Liver (tissue), 8 donors: ENCODE measurements at regions not wholly inside any gene's neighbourhood (a gene's known extent, or its start where the extent isn't known, plus 50 kb on each side); places are given as distances from the start of the nearest gene placed in this dataset.

ENCODE experiments used
- DNase-seq: peaks from one replicate; pipeline ENCODE4 v3.0.0-alpha.2; 2017; ENCODE audit warnings: low spot score
- H3K27ac ChIP-seq, 2 donors: one replicate each; pipeline ENCODE4 v1.7.0; 2013; ENCODE audit warnings: inconsistent platforms in 2 of 2, low read length in 2 of 2, control low read depth in 1 of 2, low read depth in 1 of 2, mild to moderate bottlenecking in 1 of 2
- H3K27me3 ChIP-seq, 4 donors: one replicate each; pipeline versions ENCODE4 v1.6.1 to v1.7.0; 2013; ENCODE audit warnings: low read length in 3 of 4, inconsistent platforms in 1 of 4, mild to moderate bottlenecking in 1 of 4, moderate library complexity in 1 of 4; ENCODE audit not compliant: control insufficient read depth in 4 of 4, insufficient read depth in 4 of 4
- H3K36me3 ChIP-seq, 4 donors: one replicate each; pipeline versions ENCODE4 v1.6.1 to v1.7.0; 2013; ENCODE audit warnings: low read length in 3 of 4, mild to moderate bottlenecking in 3 of 4, low read depth in 1 of 4, moderate library complexity in 1 of 4; ENCODE audit not compliant: control insufficient read depth in 4 of 4, insufficient read depth in 3 of 4
- H3K4me1 ChIP-seq, 4 donors: one replicate each; pipeline versions ENCODE4 v1.6.1 to v1.7.0; 2013; ENCODE audit warnings: low read length in 3 of 4, mild to moderate bottlenecking in 3 of 4, moderate library complexity in 1 of 4; ENCODE audit not compliant: control insufficient read depth in 4 of 4, insufficient read depth in 4 of 4
- H3K4me3 ChIP-seq, 3 donors: one replicate each; pipeline versions ENCODE4 v1.6.1 to v1.7.0; 2013; ENCODE audit warnings: low read length in 3 of 3, control low read depth in 1 of 3, low read depth in 1 of 3, mild to moderate bottlenecking in 1 of 3
- H3K9ac ChIP-seq, 2 donors: one replicate each; pipeline ENCODE4 v1.7.0; 2013; ENCODE audit warnings: low read length in 2 of 2, mild to moderate bottlenecking in 2 of 2, moderate library complexity in 2 of 2, control low read depth in 1 of 2, low read depth in 1 of 2
- H3K9me3 ChIP-seq, 4 donors: one replicate each; pipeline versions ENCODE4 v1.6.1 to v1.7.0; 2013; ENCODE audit warnings: low read length in 3 of 4; ENCODE audit not compliant: control insufficient read depth in 4 of 4
- CTCF ChIP-seq: fragments of 150-350 bp; IDR thresholded peaks from 2 replicates; pipeline ENCODE4 v1.5.1; 2017; ENCODE audit warnings: improper control_type of control experiment, low read depth, low read length; ENCODE audit not compliant: missing input control
- EGR1 ChIP-seq, 2 donors: IDR thresholded peaks; 2 replicates each; pipeline ENCODE4 v1.6.1; 2016 to 2018; ENCODE audit warnings: antibody characterized with exemption in 2 of 2, low read depth in 2 of 2
- FOXA1 ChIP-seq: IDR thresholded peaks from 2 replicates; pipeline ENCODE4 v1.6.1; 2016; ENCODE audit warnings: antibody characterized with exemption
- FOXA2 ChIP-seq: IDR thresholded peaks from 2 replicates; pipeline ENCODE4 v1.6.1; 2016; ENCODE audit warnings: antibody characterized with exemption
- GABPA ChIP-seq, 2 donors: IDR thresholded peaks in 1 of 2; conservative IDR thresholded peaks in 1 of 2; 2 replicates each; pipeline ENCODE4 v1.6.1; 2016; ENCODE audit warnings: antibody characterized with exemption in 2 of 2, mild to moderate bottlenecking in 1 of 2, moderate library complexity in 1 of 2
- HNF4A ChIP-seq, 2 donors: conservative IDR thresholded peaks; 2 replicates each; pipeline ENCODE4 v1.6.1; 2016; ENCODE audit warnings: antibody characterized with exemption in 2 of 2, mild to moderate bottlenecking in 2 of 2
- HNF4G ChIP-seq: IDR thresholded peaks from 2 replicates; pipeline ENCODE4 v1.6.1; 2016; ENCODE audit warnings: antibody characterized with exemption
- JUND ChIP-seq, 2 donors: IDR thresholded peaks; 2 replicates each; pipeline ENCODE4 v1.6.1; 2016; ENCODE audit warnings: antibody characterized with exemption in 2 of 2
- MAX ChIP-seq: IDR thresholded peaks from 2 replicates; pipeline ENCODE4 v1.6.1; 2016; ENCODE audit warnings: antibody characterized with exemption
- NR2F2 ChIP-seq: IDR thresholded peaks from 2 replicates; pipeline ENCODE4 v1.6.1; 2016; ENCODE audit warnings: antibody characterized with exemption
- RAD21 ChIP-seq, 2 donors: IDR thresholded peaks; 2 replicates each; pipeline ENCODE4 v1.6.1; 2016; ENCODE audit warnings: antibody characterized with exemption in 2 of 2, mild to moderate bottlenecking in 2 of 2
- RXRA ChIP-seq, 2 donors: IDR thresholded peaks; 2 replicates each; pipeline ENCODE4 v1.6.1; 2017 to 2018; ENCODE audit warnings: antibody characterized with exemption in 2 of 2, mild to moderate bottlenecking in 1 of 2
- SP1 ChIP-seq: IDR thresholded peaks from 2 replicates; pipeline ENCODE4 v1.6.1; 2018; ENCODE audit warnings: antibody characterized with exemption, mild to moderate bottlenecking
- TAF1 ChIP-seq: conservative IDR thresholded peaks from 2 replicates; pipeline ENCODE4 v1.6.1; 2016; ENCODE audit warnings: antibody characterized with exemption, mild to moderate bottlenecking
- YY1 ChIP-seq: IDR thresholded peaks from 2 replicates; pipeline ENCODE4 v1.6.1; 2016; ENCODE audit warnings: antibody characterized with exemption, mild to moderate bottlenecking
- WGBS: extraction: QIAGEN DNeasy Blood & Tissue Kit; methylation state at CpG from one replicate; pipeline ENCODE4 v1.1.7; 2013; 5-methylcytosine and 5-hydroxymethylcytosine counted together
- TF ChIP-seq, protein P1 (sequence below): IDR thresholded peaks from 2 replicates; pipeline ENCODE4 v1.6.1; 2016; ENCODE audit warnings: antibody characterized with exemption
- TF ChIP-seq, protein P2 (sequence below): IDR thresholded peaks from 2 replicates; pipeline ENCODE4 v1.6.1; 2016; ENCODE audit warnings: antibody characterized with exemption
- TF ChIP-seq, protein P3 (sequence below): IDR thresholded peaks from 2 replicates; pipeline ENCODE4 v1.6.1; 2016; ENCODE audit warnings: antibody characterized with exemption, mild to moderate bottlenecking
- donor health status: healthy.
- donor health status: healthy.
- donor health status: healthy.
- donor health status: healthy.
- donor health status: healthy.

DNA sequence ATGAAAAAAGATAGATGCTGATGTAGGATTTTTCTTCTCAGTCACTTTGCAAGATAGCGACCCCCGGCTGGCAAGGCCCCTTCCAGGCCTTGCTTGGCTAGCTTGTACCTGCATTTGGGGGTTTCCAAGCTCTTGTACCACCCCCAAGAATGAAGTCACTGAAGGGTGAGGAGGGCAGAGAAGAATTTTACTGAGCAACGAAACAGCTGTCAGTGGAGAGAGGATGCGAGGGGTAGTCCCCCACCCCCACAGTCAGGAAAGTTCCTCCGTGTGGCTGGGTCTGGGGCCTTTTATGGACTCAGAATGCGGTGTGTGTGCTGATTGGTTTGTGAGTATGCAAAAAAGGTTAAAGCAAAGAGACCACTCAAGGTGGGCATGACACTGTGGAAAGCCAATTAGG lies 382.0 kb downstream of the GPD2 start:
- no peak overlapping the region for H3K27ac ChIP-seq
- no peaks in the 10 kb centered on the region for H3K4me1 ChIP-seq
- TF ChIP-seq YY1 (no peak), RAD21 (IDR thresholded peaks at IDR 0.05) (no peak), HNF4A (conservative IDR thresholded peaks at IDR 0.05) (no peak), RXRA (IDR thresholded peaks at IDR 0.05) (no peak), NR2F2 (no peak), GABPA (IDR thresholded peaks at IDR 0.05 in 1 of 2, conservative IDR thresholded peaks at IDR 0.05 in 1 of 2) (no peak), EGR1 (IDR thresholded peaks at IDR 0.05; ENCODE audit: low read depth in 2 of 2) (no peak), FOXA1 (no peak), HNF4G (no peak), JUND (IDR thresholded peaks at IDR 0.05) (no peak), SP1 (no peak), FOXA2 (no peak), CTCF (no peak), MAX (no peak), TAF1 (no peak)
- TF ChIP-seq, protein P1, sequence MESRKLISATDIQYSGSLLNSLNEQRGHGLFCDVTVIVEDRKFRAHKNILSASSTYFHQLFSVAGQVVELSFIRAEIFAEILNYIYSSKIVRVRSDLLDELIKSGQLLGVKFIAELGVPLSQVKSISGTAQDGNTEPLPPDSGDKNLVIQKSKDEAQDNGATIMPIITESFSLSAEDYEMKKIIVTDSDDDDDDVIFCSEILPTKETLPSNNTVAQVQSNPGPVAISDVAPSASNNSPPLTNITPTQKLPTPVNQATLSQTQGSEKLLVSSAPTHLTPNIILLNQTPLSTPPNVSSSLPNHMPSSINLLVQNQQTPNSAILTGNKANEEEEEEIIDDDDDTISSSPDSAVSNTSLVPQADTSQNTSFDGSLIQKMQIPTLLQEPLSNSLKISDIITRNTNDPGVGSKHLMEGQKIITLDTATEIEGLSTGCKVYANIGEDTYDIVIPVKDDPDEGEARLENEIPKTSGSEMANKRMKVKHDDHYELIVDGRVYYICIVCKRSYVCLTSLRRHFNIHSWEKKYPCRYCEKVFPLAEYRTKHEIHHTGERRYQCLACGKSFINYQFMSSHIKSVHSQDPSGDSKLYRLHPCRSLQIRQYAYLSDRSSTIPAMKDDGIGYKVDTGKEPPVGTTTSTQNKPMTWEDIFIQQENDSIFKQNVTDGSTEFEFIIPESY = no peak
- TF ChIP-seq, protein P2, sequence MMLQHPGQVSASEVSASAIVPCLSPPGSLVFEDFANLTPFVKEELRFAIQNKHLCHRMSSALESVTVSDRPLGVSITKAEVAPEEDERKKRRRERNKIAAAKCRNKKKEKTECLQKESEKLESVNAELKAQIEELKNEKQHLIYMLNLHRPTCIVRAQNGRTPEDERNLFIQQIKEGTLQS = no peak
- TF ChIP-seq, protein P3, sequence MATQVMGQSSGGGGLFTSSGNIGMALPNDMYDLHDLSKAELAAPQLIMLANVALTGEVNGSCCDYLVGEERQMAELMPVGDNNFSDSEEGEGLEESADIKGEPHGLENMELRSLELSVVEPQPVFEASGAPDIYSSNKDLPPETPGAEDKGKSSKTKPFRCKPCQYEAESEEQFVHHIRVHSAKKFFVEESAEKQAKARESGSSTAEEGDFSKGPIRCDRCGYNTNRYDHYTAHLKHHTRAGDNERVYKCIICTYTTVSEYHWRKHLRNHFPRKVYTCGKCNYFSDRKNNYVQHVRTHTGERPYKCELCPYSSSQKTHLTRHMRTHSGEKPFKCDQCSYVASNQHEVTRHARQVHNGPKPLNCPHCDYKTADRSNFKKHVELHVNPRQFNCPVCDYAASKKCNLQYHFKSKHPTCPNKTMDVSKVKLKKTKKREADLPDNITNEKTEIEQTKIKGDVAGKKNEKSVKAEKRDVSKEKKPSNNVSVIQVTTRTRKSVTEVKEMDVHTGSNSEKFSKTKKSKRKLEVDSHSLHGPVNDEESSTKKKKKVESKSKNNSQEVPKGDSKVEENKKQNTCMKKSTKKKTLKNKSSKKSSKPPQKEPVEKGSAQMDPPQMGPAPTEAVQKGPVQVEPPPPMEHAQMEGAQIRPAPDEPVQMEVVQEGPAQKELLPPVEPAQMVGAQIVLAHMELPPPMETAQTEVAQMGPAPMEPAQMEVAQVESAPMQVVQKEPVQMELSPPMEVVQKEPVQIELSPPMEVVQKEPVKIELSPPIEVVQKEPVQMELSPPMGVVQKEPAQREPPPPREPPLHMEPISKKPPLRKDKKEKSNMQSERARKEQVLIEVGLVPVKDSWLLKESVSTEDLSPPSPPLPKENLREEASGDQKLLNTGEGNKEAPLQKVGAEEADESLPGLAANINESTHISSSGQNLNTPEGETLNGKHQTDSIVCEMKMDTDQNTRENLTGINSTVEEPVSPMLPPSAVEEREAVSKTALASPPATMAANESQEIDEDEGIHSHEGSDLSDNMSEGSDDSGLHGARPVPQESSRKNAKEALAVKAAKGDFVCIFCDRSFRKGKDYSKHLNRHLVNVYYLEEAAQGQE = no peak
- H3K27me3 ChIP-seq = no peaks in the 10 kb centered on the region
- no peaks in the 10 kb centered on the region for H3K9me3 ChIP-seq
- no peak overlapping the region for H3K9ac ChIP-seq
- no peak overlapping the region for H3K4me3 ChIP-seq
- WGBS = 83% methylated on average over 6 of the region's 6 CpGs
- DNase-seq = no peak
- H3K36me3 ChIP-seq = no peaks in the 10 kb centered on the region

GRCh38 chr2:156818944-156819343 lies 382.8 kb downstream of the GPD2 start:
- Histone ChIP-seq H3K4me3 (no peak overlapping the region), H3K36me3 (no peaks in the 10 kb centered on the region), H3K9ac (no peak overlapping the region), H3K27ac (no peak overlapping the region), H3K9me3 (no peaks in the 10 kb centered on the region), H3K27me3 (no peaks in the 10 kb centered on the region), H3K4me1 (no peaks in the 10 kb centered on the region)
- WGBS = 64% methylated on average over 3 of the region's 3 CpGs
- DNase-seq = no peak
- TF ChIP-seq TAF1 = no peak
- TF ChIP-seq MAX = no peak
- no peak for TF ChIP-seq GABPA (IDR thresholded peaks at IDR 0.05 in 1 of 2, conservative IDR thresholded peaks at IDR 0.05 in 1 of 2)
- no peak for TF ChIP-seq SP1
